GM20000 (cell line): ENCODE measurements at regions not wholly inside any gene's neighbourhood (a gene's known extent, or its start where the extent isn't known, plus 50 kb on each side); places are given as distances from the start of the nearest gene placed in this dataset.
A peak's percentile ranks its signal among the peaks of the same experiment; 100 is the strongest.

ENCODE experiments used
- DNase-seq: peaks from one replicate; pipeline ENCODE4 v3.0.0; 2012; ENCODE audit warnings: low spot score
- TF ChIP-seq, protein P1 (sequence below): IDR thresholded peaks from 2 replicates; pipeline ENCODE4 v1.5.1; 2012; ENCODE audit warnings: mild to moderate bottlenecking, control low read depth; ENCODE audit errors: extremely low read depth, missing control alignments

- TF ChIP-seq, protein P1, sequence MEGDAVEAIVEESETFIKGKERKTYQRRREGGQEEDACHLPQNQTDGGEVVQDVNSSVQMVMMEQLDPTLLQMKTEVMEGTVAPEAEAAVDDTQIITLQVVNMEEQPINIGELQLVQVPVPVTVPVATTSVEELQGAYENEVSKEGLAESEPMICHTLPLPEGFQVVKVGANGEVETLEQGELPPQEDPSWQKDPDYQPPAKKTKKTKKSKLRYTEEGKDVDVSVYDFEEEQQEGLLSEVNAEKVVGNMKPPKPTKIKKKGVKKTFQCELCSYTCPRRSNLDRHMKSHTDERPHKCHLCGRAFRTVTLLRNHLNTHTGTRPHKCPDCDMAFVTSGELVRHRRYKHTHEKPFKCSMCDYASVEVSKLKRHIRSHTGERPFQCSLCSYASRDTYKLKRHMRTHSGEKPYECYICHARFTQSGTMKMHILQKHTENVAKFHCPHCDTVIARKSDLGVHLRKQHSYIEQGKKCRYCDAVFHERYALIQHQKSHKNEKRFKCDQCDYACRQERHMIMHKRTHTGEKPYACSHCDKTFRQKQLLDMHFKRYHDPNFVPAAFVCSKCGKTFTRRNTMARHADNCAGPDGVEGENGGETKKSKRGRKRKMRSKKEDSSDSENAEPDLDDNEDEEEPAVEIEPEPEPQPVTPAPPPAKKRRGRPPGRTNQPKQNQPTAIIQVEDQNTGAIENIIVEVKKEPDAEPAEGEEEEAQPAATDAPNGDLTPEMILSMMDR: no peak
These were observed 652.3 kb upstream of the ARGLU1 start for GRCh38 chr13:107220245-107220644.

DNA sequence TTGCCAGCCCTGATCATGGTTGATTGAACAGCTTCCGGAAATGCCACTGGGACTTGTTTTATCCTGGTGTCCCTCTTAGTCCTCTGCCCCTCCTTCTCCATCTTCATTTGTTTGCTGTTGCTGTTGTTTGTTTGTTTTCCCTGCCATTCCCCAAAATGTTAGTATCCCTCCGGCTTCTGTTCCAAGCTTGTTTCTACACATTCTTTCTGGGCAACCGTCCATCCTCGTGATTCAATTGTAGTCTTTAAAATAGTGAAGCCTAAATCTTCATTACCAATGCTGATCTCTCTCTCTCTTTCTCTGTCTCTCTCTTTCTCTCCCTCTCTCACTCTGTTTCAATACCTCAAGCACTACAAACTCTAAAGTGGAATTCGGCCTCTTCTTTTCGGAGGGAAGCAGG lies 649.3 kb upstream of the ARGLU1 start:
- TF ChIP-seq, protein P1: no peak
- no peak for DNase-seq

More at GRCh38 chr13:107220245-107220644, 652.3 kb upstream of the ARGLU1 start:
- DNase-seq: no peak

DNA sequence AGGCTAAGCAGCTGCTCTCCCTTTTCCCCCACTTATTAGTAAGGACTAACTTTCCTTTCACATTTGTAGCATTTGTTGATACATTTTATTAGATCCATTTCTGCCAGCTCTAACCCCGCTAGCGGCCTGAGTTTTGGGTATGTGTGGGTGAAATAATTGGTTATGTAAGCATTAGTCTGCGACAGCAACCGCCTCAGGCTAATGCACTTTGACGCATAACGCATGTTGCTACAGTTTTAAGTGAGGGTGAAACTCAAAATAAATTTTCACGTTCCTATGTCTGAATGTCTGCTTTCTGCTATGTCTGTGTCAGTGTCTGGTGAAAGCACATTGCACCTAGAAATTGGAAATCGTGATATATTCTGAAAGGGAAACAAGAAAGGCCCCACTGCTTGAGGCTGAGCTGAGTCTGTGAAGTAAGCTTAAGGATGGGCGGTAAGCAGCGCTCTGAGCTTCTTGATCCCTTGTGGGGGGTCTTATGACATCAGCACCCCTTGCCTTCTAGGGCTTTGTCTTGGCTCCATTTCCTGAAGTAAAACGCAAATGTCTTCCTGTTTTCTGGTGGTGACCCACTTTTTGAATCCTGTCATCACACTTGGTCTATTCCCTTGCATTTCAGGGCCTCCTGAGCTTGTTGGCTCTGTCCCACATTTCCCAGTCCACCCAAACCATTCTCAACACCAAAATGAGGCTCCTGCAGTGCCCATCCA lies 648.3 kb upstream of the ARGLU1 start:
- no peak for DNase-seq
- TF ChIP-seq, protein P1: no peak

GRCh38 chr13:107211073-107211472 lies 643.1 kb upstream of the ARGLU1 start:
- DNase-seq: peak; percentile 59

DNA sequence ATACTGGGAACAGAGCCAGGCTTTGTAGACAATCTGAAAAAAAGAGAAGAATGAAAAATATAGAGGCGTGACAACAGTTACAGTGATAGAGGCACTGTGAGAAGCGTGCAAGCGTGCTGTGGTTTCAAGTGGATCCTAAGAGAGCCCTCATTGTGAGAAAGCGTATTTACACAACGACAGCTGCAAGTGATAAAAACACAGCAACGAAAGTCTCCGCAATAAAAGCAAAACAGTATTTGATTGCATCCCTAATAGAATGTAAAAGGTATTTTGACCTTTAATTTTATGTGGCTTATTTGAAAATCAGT lies 642.7 kb upstream of the ARGLU1 start:
- TF ChIP-seq, protein P1: no peak
- DNase-seq: no peak

More at GRCh38 chr13:107211073-107211472, 643.1 kb upstream of the ARGLU1 start:
- TF ChIP-seq, protein P1: peak; percentile 94

- TF ChIP-seq, protein P1: no peak
- DNase-seq: no peak
These were observed 642.1 kb upstream of the ARGLU1 start for GRCh38 chr13:107209824-107210722.

DNA sequence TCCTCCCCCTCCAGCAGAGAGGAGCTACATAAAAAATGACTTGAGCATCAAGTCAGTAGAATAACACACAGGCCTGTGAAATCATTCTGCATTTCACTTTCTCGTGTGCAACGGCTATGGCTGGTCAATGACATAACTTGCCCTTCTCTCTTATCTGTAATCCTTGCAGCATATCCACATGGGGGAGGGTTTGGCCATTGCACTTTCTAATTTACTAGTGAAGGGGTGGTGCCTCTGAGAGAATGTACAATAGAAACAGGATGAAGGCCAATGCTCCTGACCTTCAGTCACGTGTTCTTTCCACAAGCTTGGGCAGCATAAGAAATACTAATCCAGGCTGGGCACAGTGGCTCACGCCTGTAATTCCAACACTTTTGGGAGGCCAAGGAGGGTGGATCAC lies 641.0 kb upstream of the ARGLU1 start:
- no peak for DNase-seq
- TF ChIP-seq, protein P1: no peak
